ENCODE measurements at regions not wholly inside any gene's neighbourhood (a gene's known extent, or its start where the extent isn't known, plus 50 kb on each side); places are given as distances from the start of the nearest gene placed in this dataset.

DNA sequence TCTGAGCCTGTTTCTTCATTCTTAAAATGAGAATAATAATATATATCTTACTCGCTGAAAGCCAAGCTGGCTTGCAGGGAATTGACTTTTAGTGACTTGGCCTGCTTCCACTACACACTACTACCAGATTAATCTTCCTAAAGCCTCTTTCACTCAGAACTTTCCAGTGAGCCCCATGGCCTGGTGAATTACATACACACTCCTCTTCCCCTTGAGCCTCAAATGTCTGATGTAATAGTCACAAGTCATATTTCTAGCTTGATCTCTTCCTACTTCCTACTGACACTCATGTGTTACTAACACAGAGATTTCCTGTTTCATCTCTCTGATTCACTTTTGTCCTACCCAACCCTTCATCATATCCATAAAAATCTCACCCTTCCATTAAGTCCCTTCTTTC is 82.7 kb upstream of the SOX2 start:
- H3K27ac Mint-ChIP-seq, result no peak overlapping the region
- Histone ChIP-seq H3K36me3 (ENCODE audit: insufficient read depth) (no peaks in the 10 kb centered on the region), H3K4me1 (ENCODE audit: insufficient read depth) (peaks cover 4% of the 10 kb centered on the region; the same call in 1 of the 2 replicates), H2AFZ (no peak overlapping the region), H3K4me2 (no peak overlapping the region), H3K4me3 (no peak overlapping the region), H3K27me3 (ENCODE audit: insufficient read depth) (no peaks in the 10 kb centered on the region), H3K79me2 (replicated peaks; ENCODE audit: insufficient read depth) (no peaks in the 10 kb centered on the region), H3F3A (replicated peaks; ENCODE audit: low read depth) (no peaks in the 10 kb centered on the region), H3K9me2 (ENCODE audit: insufficient read depth) (no peaks in the 10 kb centered on the region), H3K27ac (ENCODE audit: low read depth) (no peak overlapping the region), H4K20me1 (replicated peaks; ENCODE audit: insufficient read depth) (no peaks in the 10 kb centered on the region)
- H3K4me1 Mint-ChIP-seq, result peaks cover 3% of the 10 kb centered on the region; the same call in 2 of the 3 replicates
- no peaks in the 10 kb centered on the region for H3K36me3 Mint-ChIP-seq (ENCODE audit: low read depth)
- H3K27me3 Mint-ChIP-seq (ENCODE audit: insufficient read depth, low read depth, poor library complexity), result no peaks in the 10 kb centered on the region
- H3K9me3 Mint-ChIP-seq, result no peaks in the 10 kb centered on the region
- H3K4me3 Mint-ChIP-seq, result no peak overlapping the region
- DNase-seq (ENCODE audit: low spot score) (no peak), ATAC-seq (no peak)
- TF ChIP-seq, protein P1, sequence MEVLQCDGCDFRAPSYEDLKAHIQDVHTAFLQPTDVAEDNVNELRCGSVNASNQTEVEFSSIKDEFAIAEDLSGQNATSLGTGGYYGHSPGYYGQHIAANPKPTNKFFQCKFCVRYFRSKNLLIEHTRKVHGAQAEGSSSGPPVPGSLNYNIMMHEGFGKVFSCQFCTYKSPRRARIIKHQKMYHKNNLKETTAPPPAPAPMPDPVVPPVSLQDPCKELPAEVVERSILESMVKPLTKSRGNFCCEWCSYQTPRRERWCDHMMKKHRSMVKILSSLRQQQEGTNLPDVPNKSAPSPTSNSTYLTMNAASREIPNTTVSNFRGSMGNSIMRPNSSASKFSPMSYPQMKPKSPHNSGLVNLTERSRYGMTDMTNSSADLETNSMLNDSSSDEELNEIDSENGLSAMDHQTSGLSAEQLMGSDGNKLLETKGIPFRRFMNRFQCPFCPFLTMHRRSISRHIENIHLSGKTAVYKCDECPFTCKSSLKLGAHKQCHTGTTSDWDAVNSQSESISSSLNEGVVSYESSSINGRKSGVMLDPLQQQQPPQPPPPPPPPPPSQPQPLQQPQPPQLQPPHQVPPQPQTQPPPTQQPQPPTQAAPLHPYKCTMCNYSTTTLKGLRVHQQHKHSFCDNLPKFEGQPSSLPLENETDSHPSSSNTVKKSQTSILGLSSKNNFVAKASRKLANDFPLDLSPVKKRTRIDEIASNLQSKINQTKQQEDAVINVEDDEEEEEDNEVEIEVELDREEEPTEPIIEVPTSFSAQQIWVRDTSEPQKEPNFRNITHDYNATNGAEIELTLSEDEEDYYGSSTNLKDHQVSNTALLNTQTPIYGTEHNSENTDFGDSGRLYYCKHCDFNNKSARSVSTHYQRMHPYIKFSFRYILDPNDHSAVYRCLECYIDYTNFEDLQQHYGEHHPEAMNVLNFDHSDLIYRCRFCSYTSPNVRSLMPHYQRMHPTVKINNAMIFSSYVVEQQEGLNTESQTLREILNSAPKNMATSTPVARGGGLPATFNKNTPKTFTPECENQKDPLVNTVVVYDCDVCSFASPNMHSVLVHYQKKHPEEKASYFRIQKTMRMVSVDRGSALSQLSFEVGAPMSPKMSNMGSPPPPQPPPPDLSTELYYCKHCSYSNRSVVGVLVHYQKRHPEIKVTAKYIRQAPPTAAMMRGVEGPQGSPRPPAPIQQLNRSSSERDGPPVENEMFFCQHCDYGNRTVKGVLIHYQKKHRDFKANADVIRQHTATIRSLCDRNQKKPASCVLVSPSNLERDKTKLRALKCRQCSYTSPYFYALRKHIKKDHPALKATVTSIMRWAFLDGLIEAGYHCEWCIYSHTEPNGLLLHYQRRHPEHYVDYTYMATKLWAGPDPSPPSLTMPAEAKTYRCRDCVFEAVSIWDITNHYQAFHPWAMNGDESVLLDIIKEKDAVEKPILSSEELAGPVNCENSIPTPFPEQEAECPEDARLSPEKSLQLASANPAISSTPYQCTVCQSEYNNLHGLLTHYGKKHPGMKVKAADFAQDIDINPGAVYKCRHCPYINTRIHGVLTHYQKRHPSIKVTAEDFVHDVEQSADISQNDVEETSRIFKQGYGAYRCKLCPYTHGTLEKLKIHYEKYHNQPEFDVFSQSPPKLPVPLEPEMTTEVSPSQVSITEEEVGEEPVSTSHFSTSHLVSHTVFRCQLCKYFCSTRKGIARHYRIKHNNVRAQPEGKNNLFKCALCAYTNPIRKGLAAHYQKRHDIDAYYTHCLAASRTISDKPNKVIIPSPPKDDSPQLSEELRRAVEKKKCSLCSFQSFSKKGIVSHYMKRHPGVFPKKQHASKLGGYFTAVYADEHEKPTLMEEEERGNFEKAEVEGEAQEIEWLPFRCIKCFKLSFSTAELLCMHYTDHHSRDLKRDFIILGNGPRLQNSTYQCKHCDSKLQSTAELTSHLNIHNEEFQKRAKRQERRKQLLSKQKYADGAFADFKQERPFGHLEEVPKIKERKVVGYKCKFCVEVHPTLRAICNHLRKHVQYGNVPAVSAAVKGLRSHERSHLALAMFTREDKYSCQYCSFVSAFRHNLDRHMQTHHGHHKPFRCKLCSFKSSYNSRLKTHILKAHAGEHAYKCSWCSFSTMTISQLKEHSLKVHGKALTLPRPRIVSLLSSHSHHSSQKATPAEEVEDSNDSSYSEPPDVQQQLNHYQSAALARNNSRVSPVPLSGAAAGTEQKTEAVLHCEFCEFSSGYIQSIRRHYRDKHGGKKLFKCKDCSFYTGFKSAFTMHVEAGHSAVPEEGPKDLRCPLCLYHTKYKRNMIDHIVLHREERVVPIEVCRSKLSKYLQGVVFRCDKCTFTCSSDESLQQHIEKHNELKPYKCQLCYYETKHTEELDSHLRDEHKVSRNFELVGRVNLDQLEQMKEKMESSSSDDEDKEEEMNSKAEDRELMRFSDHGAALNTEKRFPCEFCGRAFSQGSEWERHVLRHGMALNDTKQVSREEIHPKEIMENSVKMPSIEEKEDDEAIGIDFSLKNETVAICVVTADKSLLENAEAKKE (CRISPR knock-in tag; IDR thresholded peaks at IDR 0.05), result no peak
- TF ChIP-seq ZNF114 (CRISPR knock-in tag; IDR thresholded peaks at IDR 0.05) (no peak), STAT1 (IDR thresholded peaks at IDR 0.05; ENCODE audit: unreplicated experiment) (no peak), ZNF331 (CRISPR knock-in tag; IDR thresholded peaks at IDR 0.05; ENCODE audit: low read depth) (no peak), EZH2 (IDR thresholded peaks at IDR 0.05; ENCODE audit: low read depth, unreplicated experiment) (no peak), EZH2phosphoT487 (IDR thresholded peaks at IDR 0.05; ENCODE audit: unreplicated experiment) (no peak), CREB1 (CRISPR knock-in tag; IDR thresholded peaks at IDR 0.05; ENCODE audit: low read depth) (no peak), NANOG (IDR thresholded peaks at IDR 0.05; ENCODE audit: borderline replicate concordance) (no peak), JUNB (IDR thresholded peaks at IDR 0.05; ENCODE audit: unreplicated experiment) (no peak), POLR2AphosphoS5 (IDR thresholded peaks at IDR 0.05; ENCODE audit: low read depth) (no peak)
- TF ChIP-seq, protein P2, sequence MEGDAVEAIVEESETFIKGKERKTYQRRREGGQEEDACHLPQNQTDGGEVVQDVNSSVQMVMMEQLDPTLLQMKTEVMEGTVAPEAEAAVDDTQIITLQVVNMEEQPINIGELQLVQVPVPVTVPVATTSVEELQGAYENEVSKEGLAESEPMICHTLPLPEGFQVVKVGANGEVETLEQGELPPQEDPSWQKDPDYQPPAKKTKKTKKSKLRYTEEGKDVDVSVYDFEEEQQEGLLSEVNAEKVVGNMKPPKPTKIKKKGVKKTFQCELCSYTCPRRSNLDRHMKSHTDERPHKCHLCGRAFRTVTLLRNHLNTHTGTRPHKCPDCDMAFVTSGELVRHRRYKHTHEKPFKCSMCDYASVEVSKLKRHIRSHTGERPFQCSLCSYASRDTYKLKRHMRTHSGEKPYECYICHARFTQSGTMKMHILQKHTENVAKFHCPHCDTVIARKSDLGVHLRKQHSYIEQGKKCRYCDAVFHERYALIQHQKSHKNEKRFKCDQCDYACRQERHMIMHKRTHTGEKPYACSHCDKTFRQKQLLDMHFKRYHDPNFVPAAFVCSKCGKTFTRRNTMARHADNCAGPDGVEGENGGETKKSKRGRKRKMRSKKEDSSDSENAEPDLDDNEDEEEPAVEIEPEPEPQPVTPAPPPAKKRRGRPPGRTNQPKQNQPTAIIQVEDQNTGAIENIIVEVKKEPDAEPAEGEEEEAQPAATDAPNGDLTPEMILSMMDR (conservative IDR thresholded peaks at IDR 0.05; ENCODE audit: low read depth in 2 of 2), result no peak
- TF ChIP-seq, protein P3, sequence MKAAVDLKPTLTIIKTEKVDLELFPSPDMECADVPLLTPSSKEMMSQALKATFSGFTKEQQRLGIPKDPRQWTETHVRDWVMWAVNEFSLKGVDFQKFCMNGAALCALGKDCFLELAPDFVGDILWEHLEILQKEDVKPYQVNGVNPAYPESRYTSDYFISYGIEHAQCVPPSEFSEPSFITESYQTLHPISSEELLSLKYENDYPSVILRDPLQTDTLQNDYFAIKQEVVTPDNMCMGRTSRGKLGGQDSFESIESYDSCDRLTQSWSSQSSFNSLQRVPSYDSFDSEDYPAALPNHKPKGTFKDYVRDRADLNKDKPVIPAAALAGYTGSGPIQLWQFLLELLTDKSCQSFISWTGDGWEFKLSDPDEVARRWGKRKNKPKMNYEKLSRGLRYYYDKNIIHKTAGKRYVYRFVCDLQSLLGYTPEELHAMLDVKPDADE (IDR thresholded peaks at IDR 0.05), result no peak
- TF ChIP-seq, protein P4, sequence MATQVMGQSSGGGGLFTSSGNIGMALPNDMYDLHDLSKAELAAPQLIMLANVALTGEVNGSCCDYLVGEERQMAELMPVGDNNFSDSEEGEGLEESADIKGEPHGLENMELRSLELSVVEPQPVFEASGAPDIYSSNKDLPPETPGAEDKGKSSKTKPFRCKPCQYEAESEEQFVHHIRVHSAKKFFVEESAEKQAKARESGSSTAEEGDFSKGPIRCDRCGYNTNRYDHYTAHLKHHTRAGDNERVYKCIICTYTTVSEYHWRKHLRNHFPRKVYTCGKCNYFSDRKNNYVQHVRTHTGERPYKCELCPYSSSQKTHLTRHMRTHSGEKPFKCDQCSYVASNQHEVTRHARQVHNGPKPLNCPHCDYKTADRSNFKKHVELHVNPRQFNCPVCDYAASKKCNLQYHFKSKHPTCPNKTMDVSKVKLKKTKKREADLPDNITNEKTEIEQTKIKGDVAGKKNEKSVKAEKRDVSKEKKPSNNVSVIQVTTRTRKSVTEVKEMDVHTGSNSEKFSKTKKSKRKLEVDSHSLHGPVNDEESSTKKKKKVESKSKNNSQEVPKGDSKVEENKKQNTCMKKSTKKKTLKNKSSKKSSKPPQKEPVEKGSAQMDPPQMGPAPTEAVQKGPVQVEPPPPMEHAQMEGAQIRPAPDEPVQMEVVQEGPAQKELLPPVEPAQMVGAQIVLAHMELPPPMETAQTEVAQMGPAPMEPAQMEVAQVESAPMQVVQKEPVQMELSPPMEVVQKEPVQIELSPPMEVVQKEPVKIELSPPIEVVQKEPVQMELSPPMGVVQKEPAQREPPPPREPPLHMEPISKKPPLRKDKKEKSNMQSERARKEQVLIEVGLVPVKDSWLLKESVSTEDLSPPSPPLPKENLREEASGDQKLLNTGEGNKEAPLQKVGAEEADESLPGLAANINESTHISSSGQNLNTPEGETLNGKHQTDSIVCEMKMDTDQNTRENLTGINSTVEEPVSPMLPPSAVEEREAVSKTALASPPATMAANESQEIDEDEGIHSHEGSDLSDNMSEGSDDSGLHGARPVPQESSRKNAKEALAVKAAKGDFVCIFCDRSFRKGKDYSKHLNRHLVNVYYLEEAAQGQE (IDR thresholded peaks at IDR 0.05; ENCODE audit: unreplicated experiment), result no peak

Measured in GM23338 (cell line).